OCI-LY1 (cell line): ENCODE measurements at regions not wholly inside any gene's neighbourhood (a gene's known extent, or its start where the extent isn't known, plus 50 kb on each side); places are given as distances from the start of the nearest gene placed in this dataset.

Experiments used
- EZH2 ChIP-seq: fragments of 200-600 bp; sonication (generic), shearing (Covaris generic); IDR thresholded peaks from 2 replicates; pipeline ENCODE4 v1.8.0; 2017; ENCODE audit warnings: borderline replicate concordance, mixed run types, mild to moderate bottlenecking, antibody characterized with exemption, low read length, moderate library complexity, mixed read lengths
- TF ChIP-seq, protein P1 (sequence below): fragments of 200-600 bp; sonication (generic), shearing (Covaris generic); IDR thresholded peaks from 2 replicates; pipeline ENCODE4 v1.5.1; 2017; ENCODE audit warnings: mild to moderate bottlenecking, antibody characterized with exemption, low read length, moderate library complexity, mixed read lengths

DNA sequence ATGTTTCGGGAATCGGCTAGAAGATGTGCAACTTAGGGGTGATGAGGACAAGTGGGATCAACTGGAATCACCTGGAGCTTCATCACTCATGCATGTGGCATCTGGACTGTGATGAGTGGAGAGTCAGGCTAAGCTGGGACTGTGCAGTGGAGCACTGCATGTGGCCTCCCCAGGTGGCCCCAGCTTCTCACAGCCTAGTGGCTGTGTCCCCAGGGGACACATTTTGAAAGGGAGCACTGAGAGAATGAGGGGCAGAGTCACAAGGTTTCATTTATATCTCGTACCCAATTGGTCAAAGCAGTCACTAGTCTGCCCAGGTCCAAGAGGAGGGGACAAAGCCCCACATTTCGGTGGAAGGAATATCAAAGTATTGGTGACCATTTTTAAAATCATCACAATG is 54.8 kb upstream of the TCF7L2 start:
- TF ChIP-seq, protein P1, sequence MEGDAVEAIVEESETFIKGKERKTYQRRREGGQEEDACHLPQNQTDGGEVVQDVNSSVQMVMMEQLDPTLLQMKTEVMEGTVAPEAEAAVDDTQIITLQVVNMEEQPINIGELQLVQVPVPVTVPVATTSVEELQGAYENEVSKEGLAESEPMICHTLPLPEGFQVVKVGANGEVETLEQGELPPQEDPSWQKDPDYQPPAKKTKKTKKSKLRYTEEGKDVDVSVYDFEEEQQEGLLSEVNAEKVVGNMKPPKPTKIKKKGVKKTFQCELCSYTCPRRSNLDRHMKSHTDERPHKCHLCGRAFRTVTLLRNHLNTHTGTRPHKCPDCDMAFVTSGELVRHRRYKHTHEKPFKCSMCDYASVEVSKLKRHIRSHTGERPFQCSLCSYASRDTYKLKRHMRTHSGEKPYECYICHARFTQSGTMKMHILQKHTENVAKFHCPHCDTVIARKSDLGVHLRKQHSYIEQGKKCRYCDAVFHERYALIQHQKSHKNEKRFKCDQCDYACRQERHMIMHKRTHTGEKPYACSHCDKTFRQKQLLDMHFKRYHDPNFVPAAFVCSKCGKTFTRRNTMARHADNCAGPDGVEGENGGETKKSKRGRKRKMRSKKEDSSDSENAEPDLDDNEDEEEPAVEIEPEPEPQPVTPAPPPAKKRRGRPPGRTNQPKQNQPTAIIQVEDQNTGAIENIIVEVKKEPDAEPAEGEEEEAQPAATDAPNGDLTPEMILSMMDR = no peak
- no peak for TF ChIP-seq EZH2
